ENCODE measurements at regions not wholly inside any gene's neighbourhood (a gene's known extent, or its start where the extent isn't known, plus 50 kb on each side); places are given as distances from the start of the nearest gene placed in this dataset.
"Not testable (repeated sequence)": the region's sequence is repeated elsewhere in the genome, so short reads cannot be mapped to it uniquely, and the experiment has no call there.

GRCh38 chr20:47990507-47991150, 205.3 kb upstream of the SULF2 start:
- Mint-ChIP-seq H3K4me1 (no peaks in the 10 kb centered on the region), H3K4me3 (no peak overlapping the region), H3K27me3 (peaks cover 17% of the 10 kb centered on the region), H3K9me3 (peaks cover 4 to 11% of the 10 kb centered on the region in 2 donors), H3K27ac (no peak overlapping the region)
- ATAC-seq = no peak
- DNase-seq = no peak

- Mint-ChIP-seq H3K4me1 (no peaks in the 10 kb centered on the region), H3K4me3 (no peak overlapping the region), H3K9me3 (peaks cover 4 to 11% of the 10 kb centered on the region in 2 donors), H3K27me3 (peaks cover 17% of the 10 kb centered on the region), H3K27ac (peak overlapping the region in 1 of 2 donors; percentile 85)
- no peak for ATAC-seq
- DNase-seq = no peak
These were observed 204.7 kb upstream of the SULF2 start for GRCh38 chr20:47989957-47990356.

- Mint-ChIP-seq H3K9me3 (peaks cover 4 to 10% of the 10 kb centered on the region in 2 donors), H3K27ac (peak overlapping the region in 1 of 2 donors; percentile 7), H3K4me1 (no peaks in the 10 kb centered on the region), H3K27me3 (peaks cover 22% of the 10 kb centered on the region), H3K4me3 (no peak overlapping the region)
- DNase-seq (no peak), ATAC-seq (no peak)
These were observed 203.4 kb upstream of the SULF2 start for GRCh38 chr20:47988676-47989075.

- Mint-ChIP-seq H3K4me1 (no peaks in the 10 kb centered on the region), H3K4me3 (no peak overlapping the region), H3K27ac (peak overlapping the region in 1 of 2 donors; percentile 69), H3K9me3 (no peaks in the 10 kb centered on the region), H3K27me3 (peaks cover 25% of the 10 kb centered on the region)
- DNase-seq (no peak), ATAC-seq (no peak)
These were observed 200.0 kb upstream of the SULF2 start for GRCh38 chr20:47985092-47985850.

- Mint-ChIP-seq H3K4me1 (no peaks in the 10 kb centered on the region), H3K27me3 (peaks cover 20% of the 10 kb centered on the region), H3K27ac (peak overlapping the region; percentile 13 to 62), H3K9me3 (no peaks in the 10 kb centered on the region), H3K4me3 (no peak overlapping the region)
- DNase-seq (no peak), ATAC-seq (no peak)
These were observed 199.2 kb upstream of the SULF2 start for GRCh38 chr20:47984437-47984836.

GRCh38 chr20:47983642-47984041, 198.4 kb upstream of the SULF2 start:
- not testable (repeated sequence) for DNase-seq, H3K27ac Mint-ChIP-seq, H3K9me3 Mint-ChIP-seq, H3K4me3 Mint-ChIP-seq, H3K4me1 Mint-ChIP-seq, ATAC-seq
- peaks cover 26% of the 10 kb centered on the region for H3K27me3 Mint-ChIP-seq

- H3K27ac Mint-ChIP-seq = peak overlapping the region in 1 of 2 donors; percentile 72
- DNase-seq = no peak
- H3K4me1 Mint-ChIP-seq = peaks cover 4% of the 10 kb centered on the region
- no peak for ATAC-seq
- peaks cover 31% of the 10 kb centered on the region for H3K27me3 Mint-ChIP-seq
- H3K9me3 Mint-ChIP-seq = no peaks in the 10 kb centered on the region
- H3K4me3 Mint-ChIP-seq = no peak overlapping the region
These were observed 197.5 kb upstream of the SULF2 start for GRCh38 chr20:47982574-47983360.

GRCh38 chr20:47981222-47981621, 195.9 kb upstream of the SULF2 start:
- H3K27ac Mint-ChIP-seq = no peak overlapping the region
- DNase-seq (no peak), ATAC-seq (no peak)
- H3K9me3 Mint-ChIP-seq = no peaks in the 10 kb centered on the region
- H3K4me3 Mint-ChIP-seq = no peak overlapping the region
- peaks cover 37% of the 10 kb centered on the region for H3K27me3 Mint-ChIP-seq
- peaks cover 8% of the 10 kb centered on the region for H3K4me1 Mint-ChIP-seq

GRCh38 chr20:47980336-47981177, 195.3 kb upstream of the SULF2 start:
- Mint-ChIP-seq H3K9me3 (no peaks in the 10 kb centered on the region), H3K27ac (no peak overlapping the region), H3K27me3 (peaks cover 37% of the 10 kb centered on the region), H3K4me3 (no peak overlapping the region), H3K4me1 (peaks cover 8% of the 10 kb centered on the region)
- no peak for ATAC-seq
- no peak for DNase-seq

GRCh38 chr20:47979361-47980095, 194.2 kb upstream of the SULF2 start:
- H3K9me3 Mint-ChIP-seq, H3K4me1 Mint-ChIP-seq, ATAC-seq, DNase-seq, H3K27ac Mint-ChIP-seq, H3K4me3 Mint-ChIP-seq: not testable (repeated sequence)
- H3K27me3 Mint-ChIP-seq = peaks cover 37% of the 10 kb centered on the region

GRCh38 chr20:47978428-47979120, 193.3 kb upstream of the SULF2 start:
- ATAC-seq, H3K4me3 Mint-ChIP-seq, H3K4me1 Mint-ChIP-seq, H3K9me3 Mint-ChIP-seq, DNase-seq: not testable (repeated sequence)
- Mint-ChIP-seq H3K27me3 (peaks cover 31% of the 10 kb centered on the region), H3K27ac (peak overlapping the region in 1 of 2 donors; percentile 68)

GRCh38 chr20:47977789-47978252, 192.5 kb upstream of the SULF2 start:
- peaks cover 30% of the 10 kb centered on the region for H3K27me3 Mint-ChIP-seq
- not testable (repeated sequence) for H3K9me3 Mint-ChIP-seq, H3K4me1 Mint-ChIP-seq, ATAC-seq, DNase-seq
- peak overlapping the region in 1 of 2 donors; percentile 40 for H3K27ac Mint-ChIP-seq
- peak overlapping the region in 1 of 2 donors; percentile 13 for H3K4me3 Mint-ChIP-seq

- H3K4me3 Mint-ChIP-seq, ATAC-seq: not testable (repeated sequence)
These were observed 191.9 kb upstream of the SULF2 start for GRCh38 chr20:47977017-47977788.

More at GRCh38 chr20:47977017-47977788, 191.9 kb upstream of the SULF2 start:
- not testable (repeated sequence) for H3K9me3 Mint-ChIP-seq, H3K27ac Mint-ChIP-seq, DNase-seq, H3K4me1 Mint-ChIP-seq
- H3K27me3 Mint-ChIP-seq = peaks cover 31% of the 10 kb centered on the region
